CD4-positive, alpha-beta T cell treated with Interleukin-12 subunit alpha and Interleukin-12 subunit beta, for 1 hour (primary cell): ENCODE measurements at regions not wholly inside any gene's neighbourhood (a gene's known extent, or its start where the extent isn't known, plus 50 kb on each side); places are given as distances from the start of the nearest gene placed in this dataset.

Experiments used
- DNase-seq: peaks from one replicate; pipeline ENCODE4 v3.0.0-alpha.2; 2020

DNA sequence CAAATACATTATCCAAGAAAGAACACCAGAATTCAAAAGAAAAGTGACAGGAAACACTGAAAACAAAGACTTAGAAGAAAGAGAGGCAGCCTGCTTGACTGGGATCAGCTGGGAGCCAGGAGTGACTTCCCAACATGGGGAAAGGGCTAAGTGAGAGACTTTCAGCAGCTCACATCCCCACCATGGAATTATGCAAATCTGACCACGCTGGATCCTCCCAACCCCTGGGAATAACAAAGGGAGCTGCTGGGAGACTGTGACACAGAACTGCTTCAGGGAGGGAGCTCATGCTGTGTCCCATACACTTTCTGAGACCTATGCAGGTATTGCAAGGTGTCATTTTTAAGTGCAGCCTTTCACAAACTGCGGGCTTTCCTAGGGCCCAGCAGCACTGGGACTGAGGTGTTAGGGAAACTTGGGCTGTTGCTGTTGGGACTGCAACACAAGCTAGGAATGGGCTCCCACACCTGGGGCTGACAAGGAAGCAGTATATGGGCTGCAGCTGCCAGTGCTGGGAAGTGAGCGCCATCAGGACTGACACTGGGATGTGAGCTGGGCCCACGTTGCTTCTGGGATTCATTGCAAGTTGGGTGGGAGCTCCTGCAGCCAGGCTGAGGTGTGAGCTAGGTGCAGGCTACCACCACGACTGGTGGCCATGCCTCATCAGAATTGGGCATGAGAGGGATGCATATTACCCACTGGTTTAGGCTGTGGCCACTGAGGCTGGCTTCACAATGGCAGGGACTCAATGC, 139.1 kb downstream of the KDR start:
- DNase-seq = no peak

DNA sequence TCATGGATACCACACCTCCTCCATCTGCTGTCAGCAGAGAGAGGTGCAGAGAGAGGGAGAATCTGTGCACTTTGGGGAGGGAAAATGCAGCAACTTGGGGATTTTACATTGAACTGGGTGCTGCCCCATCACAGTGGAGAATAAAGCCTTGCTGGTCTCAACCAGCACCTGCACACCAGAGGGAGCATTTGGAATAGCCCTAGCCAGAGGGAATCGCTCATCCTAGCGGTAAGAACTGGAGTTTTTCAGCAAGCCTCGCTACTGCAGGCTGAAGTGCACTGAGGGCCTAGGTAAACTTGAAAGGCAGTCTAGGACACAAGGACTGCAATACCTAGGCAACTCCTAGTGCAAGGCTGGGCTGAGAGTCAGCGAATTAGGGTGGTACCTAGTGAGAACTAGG, 148.7 kb downstream of the KDR start:
- no peak for DNase-seq

DNA sequence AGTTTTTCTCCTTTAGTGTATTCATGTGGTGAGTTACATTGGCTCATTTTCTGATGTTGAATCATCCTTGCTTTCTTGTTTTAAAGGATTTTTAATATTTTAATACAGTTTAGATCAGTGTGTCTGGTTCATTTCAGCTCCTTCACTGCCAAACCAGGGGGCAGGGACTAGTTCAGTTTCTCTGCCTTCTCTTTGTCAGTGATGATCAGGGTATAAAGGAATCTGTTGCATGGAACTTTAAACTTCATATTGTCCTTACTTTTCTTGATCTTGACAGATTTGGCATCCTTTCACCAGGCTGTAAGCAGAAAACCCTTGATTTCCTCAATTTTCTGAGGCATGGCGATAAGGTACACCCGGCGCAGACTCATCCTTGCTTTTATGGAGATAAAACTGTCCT, 149.4 kb downstream of the KDR start:
- DNase-seq = no peak

DNA sequence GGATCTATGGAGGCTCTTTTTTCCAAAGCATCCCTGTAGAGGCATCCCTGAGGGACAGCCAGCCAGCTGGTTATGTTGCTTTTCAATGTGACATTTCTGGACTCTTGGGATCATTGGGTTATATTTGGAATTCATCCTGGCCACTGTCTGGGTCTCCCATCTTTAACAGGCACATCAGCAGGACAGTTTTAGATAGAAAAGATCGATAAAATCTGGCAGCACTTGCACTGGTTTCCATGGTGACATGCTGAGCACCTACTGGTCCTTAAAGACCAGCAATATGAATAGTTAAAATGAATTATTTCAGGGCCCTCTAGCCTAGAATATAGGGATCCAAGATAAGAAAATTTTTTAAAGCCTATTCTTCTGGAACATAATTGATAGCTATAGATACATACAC, 151.6 kb downstream of the KDR start:
- no peak for DNase-seq

GRCh38 chr4:54971474-54971950, 153.9 kb downstream of the KDR start:
- DNase-seq = peak; percentile 11

DNA sequence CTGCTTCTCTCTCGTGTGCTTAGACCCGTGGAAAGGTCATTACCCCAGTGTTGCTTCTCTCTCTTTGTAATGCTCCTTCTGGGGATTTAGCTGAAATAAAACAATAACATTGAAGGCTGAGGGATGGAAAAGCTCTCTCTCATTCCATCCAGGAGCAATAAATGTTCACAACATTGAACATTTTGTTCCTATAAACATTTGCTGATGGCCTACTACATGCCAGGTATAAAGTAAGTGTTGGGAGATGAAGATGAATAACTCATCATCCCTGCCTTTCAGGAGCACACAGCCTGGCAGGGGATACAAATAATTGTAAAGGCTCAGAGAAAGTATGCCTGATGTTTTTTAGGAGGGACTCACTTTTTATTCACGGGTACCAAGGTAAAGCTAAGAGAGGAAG, 158.1 kb downstream of the KDR start:
- DNase-seq = no peak

DNA sequence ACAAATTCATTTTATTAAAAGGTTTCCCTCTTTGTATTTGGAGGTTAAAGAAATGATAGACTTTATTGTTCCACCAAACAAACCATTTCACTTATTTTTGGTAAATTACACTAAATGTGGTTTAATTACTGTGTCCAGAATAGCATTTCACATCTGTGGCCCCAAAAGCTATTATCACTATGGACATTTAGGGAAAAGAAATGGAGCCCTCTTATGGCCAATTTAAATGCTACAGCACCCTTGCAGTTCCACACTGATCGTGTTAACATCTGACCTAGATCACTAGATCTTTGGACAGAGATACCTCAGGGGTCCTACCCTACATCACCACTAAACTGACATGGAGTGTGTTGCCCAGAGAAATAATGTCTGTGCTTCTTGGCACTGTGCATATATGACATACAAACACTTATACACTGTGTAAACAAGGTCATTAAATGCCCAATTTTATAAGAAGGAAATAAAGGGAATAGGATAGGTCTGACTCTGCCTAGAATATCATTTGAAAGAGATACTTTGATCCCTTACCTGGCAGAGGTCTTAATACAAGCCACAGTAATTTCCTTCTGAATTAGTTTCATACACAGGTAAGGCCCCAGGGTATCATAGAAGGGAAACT, 163.9 kb downstream of the KDR start:
- DNase-seq = peak; percentile 26

GRCh38 chr4:54959651-54960116, 165.7 kb downstream of the KDR start:
- DNase-seq = no peak

DNA sequence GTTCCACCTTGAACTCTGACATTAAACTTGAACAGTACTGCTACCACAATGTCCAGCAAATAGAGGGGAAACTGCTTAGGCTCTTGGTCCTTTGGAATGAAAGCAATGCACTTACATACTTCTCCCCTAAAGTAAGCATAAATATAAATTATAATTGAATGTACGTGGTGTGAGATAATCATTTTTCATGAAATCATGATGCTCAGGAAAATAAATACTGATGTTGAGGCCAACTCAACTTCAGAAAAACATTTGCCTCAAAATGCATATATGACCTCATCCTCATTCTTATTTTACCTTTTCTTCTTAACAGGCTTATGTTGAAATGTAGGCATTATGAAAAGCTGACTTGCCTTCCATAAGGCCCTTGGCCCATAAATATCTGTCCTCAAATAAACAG, 166.3 kb downstream of the KDR start:
- no peak for DNase-seq

GRCh38 chr4:54958236-54958635, 167.2 kb downstream of the KDR start:
- peak; percentile 10 for DNase-seq

DNA sequence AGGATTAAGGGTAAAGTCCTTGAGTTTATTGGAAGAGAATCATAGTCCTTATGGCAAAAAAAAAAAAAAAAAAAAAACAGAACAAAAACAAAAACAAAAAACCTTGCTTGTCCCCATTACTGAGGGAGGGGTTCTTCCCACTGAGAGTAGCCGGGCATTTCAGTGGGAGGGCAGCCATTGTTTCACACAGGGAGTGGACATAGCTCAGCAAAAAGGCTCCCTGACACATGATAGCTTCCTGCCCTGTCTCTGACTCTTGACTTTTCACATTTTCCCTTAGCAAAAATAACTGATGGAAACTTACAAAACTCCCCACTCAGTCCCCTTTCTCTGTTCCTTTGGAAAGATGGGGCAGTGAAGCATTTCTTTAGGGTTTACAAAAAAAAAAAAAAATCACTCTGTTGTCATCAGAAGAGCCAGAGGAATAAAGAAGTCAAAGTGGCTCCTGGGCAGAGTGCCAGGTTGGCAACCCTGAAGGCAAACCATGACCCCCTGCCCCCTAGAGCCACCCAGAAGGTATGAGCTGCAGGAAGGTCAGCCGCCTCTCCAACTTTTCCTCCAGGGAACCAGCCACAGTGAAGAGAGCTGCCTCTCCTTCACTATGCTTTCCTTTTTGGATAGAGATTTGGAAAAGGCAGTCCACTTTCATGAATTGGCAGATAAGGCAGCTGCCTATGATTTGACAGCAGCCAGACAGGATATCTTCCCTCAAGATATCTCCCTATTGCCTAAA, 170.6 kb downstream of the KDR start:
- no peak for DNase-seq

GRCh38 chr4:54946741-54947140, 178.7 kb downstream of the KDR start:
- DNase-seq = no peak

GRCh38 chr4:54945838-54946237, 179.6 kb downstream of the KDR start:
- peak; percentile 3 for DNase-seq

- peak; percentile 64 for DNase-seq
These were observed 182.7 kb downstream of the KDR start for GRCh38 chr4:54942721-54943120.

DNA sequence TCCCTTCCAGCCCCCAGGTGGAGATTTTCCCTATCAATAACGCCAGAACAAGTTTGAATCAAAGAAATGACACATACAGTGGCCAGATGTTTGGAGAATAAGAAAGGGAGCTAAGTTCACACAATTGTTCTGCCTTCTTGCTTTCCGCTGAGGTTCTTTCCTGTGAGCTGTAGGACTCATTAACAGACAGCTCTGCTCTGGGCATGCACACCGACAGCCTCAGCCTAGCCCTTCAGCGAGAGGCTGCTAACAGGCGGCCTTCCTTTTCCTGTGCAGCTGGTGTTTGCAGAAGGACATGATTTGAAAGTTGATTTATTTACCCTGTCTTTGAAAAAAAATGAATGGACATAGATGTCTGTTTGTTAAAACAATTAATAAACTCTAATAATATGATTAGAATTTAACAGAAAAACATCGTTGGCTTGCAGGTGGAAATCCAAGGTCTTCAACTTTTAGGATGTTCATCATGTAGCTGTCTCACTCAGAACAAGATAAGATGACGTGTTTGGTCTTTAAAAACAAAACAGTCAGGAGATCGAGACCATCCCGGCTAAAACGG, 183.3 kb downstream of the KDR start:
- peak; percentile 42 for DNase-seq

DNA sequence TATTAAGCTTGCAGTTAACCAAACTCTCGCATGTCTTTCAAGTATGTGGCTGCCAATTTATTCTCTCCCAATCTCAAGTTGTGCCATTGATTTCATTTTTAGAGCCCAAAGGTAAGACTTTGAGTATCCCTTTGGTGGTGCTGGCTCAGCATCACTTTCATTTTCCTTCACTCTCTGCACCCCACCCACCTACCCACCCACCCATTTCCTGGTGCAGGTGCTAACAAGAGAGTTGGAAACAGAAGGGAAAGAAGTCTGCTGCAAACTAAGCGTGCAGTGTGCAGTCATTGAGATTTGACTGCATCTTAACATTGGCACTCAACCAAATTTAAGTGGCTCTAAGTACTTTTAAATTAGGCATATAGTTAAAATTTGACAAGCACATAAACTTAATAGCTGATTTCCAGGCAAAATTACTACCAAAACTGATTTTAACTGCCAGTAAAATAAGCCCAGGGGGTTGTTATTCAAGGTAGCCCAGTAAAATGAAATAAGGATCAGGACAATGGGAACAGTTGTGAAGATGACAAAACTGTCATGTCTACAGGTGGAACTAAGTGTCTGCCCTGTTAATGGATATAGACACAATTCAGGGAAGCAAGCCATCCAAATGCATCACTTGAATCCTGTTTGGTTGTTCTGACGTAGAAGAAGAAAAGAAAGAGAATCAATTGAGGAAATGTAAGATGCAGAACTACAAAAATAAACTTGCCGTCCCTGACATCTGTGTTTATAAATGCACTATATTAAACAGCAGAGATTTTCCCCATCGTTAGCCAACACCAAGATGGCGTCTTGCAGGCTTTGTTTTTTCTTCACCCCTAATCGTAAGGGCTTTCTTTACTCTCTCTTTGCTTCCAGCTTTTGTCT, 184.2 kb downstream of the KDR start:
- DNase-seq = peak; percentile 5

DNA sequence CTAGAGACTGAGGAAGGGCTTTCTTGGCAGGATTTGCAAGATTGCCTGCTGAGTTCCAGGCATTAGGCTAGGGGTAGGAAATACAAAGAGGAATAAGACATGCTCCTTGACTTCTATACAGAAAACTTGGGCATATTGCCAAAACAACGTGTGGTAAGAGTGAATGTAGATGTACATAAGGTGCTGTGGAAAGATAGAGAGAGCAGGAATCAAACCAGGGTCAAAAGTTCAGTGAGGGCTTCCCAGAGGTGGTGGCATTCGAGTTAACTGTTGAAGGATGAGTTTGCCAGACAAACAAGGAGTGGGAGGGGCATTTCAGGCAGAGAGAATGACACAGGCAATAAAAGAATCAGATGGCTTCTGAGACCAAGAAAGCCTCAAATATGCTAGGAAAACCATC, 187.9 kb downstream of the KDR start:
- DNase-seq = no peak

DNA sequence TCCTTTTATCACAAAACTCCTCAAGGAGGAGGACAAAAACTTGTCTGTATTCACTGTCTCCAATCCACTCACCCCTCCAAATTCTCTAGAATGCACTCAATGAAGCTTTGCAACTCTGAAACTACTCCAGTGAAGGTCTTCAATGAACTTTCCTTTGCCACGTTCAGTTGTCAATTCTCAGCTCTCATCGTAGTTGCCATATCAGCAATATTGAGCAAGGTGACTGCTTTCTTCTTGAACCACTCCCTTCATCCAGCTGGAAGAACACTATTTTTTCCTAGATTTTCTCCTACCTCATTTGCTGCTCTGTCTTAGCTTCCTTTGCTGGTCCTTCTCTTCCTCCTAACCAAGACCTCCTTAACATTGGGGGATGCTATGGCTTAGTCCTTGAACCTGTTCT, 191.8 kb downstream of the KDR start:
- DNase-seq = no peak

- DNase-seq = no peak
These were observed 195.2 kb downstream of the KDR start for GRCh38 chr4:54930226-54930625.

GRCh38 chr4:54929459-54929858, 195.9 kb downstream of the KDR start:
- no peak for DNase-seq

DNA sequence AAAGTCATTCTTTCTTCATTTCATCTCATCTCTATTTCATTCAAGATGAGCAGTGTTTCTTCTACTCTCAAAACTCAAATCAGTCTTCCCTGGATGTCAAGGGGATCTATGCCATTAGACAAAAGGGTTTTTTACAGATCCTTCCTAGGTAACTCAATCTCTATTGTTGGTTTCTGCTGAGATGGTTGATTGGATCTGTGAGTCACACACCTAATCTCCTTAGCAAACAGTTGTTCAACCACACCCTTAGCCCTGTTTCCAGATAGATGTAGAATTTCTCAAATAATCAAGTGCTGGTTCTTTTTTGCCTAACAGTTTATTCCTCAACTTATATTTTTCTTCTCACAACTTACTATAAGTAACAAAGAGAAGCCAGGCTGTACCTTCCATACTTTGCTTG, 200.5 kb downstream of the KDR start:
- no peak for DNase-seq

DNA sequence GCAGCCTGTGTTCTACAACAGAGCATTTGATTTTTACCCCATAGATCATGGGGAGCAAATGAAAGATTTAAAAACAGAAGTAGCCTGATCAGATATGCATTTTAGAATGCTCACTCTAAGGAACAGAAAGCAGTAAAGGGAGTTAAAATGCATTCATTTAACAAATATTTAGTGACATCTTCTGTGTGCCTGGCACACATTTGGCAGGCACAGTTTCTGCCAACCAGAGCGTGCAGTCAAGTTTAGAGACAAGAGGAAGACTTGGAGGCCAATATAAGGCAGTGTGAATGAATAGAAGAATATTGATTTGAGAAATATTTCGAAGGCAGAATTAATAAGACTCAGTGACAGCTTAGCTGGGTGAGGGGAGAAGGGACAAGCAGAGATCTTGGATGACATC, 210.1 kb downstream of the KDR start:
- no peak for DNase-seq

GRCh38 chr4:54914781-54915180, 210.6 kb downstream of the KDR start:
- DNase-seq = no peak
